HG03095 (cell line): ENCODE measurements at regions not wholly inside any gene's neighbourhood (a gene's known extent, or its start where the extent isn't known, plus 50 kb on each side); places are given as distances from the start of the nearest gene placed in this dataset.
A peak's percentile ranks its signal among the peaks of the same experiment; 100 is the strongest.
"Not testable (repeated sequence)": the region's sequence is repeated elsewhere in the genome, so short reads cannot be mapped to it uniquely, and the experiment has no call there.

Experiments
- ATAC-seq: cut with Tn5 transposase; IDR thresholded peaks from one replicate; pipeline ENCODE4 v1.9.1; 2021; ENCODE audit warnings: moderate library complexity; ENCODE audit not compliant: unreplicated experiment

- no peak for ATAC-seq
These were observed 199.6 kb upstream of the GADL1 start for GRCh38 chr3:31094048-31094447.

- no peak for ATAC-seq
These were observed 200.8 kb upstream of the GADL1 start for GRCh38 chr3:31095255-31095654.

- no peak for ATAC-seq
These were observed 202.4 kb upstream of the GADL1 start for GRCh38 chr3:31096661-31097395.

- ATAC-seq = no peak
These were observed 206.1 kb upstream of the GADL1 start for GRCh38 chr3:31100519-31100918.

GRCh38 chr3:31101285-31101684 is 206.8 kb upstream of the GADL1 start:
- not testable (repeated sequence) for ATAC-seq

- no peak for ATAC-seq
These were observed 207.9 kb upstream of the GADL1 start for GRCh38 chr3:31102196-31102879.

GRCh38 chr3:31103181-31103580 is 208.7 kb upstream of the GADL1 start:
- ATAC-seq = no peak

- no peak for ATAC-seq
These were observed 209.2 kb upstream of the GADL1 start for GRCh38 chr3:31103623-31104180.

GRCh38 chr3:31105011-31105410 is 210.6 kb upstream of the GADL1 start:
- no peak for ATAC-seq

GRCh38 chr3:31105438-31106077 is 211.1 kb upstream of the GADL1 start:
- ATAC-seq = no peak

- no peak for ATAC-seq
These were observed 211.7 kb upstream of the GADL1 start for GRCh38 chr3:31106204-31106603.

- ATAC-seq = no peak
These were observed 212.5 kb upstream of the GADL1 start for GRCh38 chr3:31106912-31107311.

- ATAC-seq = no peak
These were observed 220.4 kb upstream of the GADL1 start for GRCh38 chr3:31114929-31115283.

- ATAC-seq = not testable (repeated sequence)
These were observed 221.1 kb upstream of the GADL1 start for GRCh38 chr3:31115531-31115930.

- no peak for ATAC-seq
These were observed 222.2 kb upstream of the GADL1 start for GRCh38 chr3:31116651-31117050.

- no peak for ATAC-seq
These were observed 223.4 kb upstream of the GADL1 start for GRCh38 chr3:31117854-31118253.

- ATAC-seq = no peak
These were observed 229.9 kb upstream of the GADL1 start for GRCh38 chr3:31124373-31124772.

GRCh38 chr3:31125413-31126020 is 231.1 kb upstream of the GADL1 start:
- no peak for ATAC-seq

GRCh38 chr3:31129241-31129640 is 234.8 kb upstream of the GADL1 start:
- ATAC-seq = no peak

GRCh38 chr3:31132132-31132769 is 237.8 kb upstream of the GADL1 start:
- ATAC-seq = peak; percentile 66

GRCh38 chr3:31133541-31133940 is 239.1 kb upstream of the GADL1 start:
- no peak for ATAC-seq
